ENCODE measurements at regions not wholly inside any gene's neighbourhood (a gene's known extent, or its start where the extent isn't known, plus 50 kb on each side); places are given as distances from the start of the nearest gene placed in this dataset.

GRCh38 chr2:121918231-121918630, 162.8 kb downstream of the TSN start:
- ChIA-PET CTCF (interaction anchor here (0.6 kb wide), 1 partner anchor 22 kb away, joined by 4 read pairs; no protein-coding TSS in a partner anchor), POLR2A (ENCODE audit: low non-redundant PET) (no interaction called here)
- no peak for TF ChIP-seq CTCF (conservative IDR thresholded peaks at IDR 0.05; ENCODE audit: low read depth)
- no peak overlapping the region for H3K27ac ChIP-seq
- DNase-seq (ENCODE audit: low spot score) = no peak

DNA sequence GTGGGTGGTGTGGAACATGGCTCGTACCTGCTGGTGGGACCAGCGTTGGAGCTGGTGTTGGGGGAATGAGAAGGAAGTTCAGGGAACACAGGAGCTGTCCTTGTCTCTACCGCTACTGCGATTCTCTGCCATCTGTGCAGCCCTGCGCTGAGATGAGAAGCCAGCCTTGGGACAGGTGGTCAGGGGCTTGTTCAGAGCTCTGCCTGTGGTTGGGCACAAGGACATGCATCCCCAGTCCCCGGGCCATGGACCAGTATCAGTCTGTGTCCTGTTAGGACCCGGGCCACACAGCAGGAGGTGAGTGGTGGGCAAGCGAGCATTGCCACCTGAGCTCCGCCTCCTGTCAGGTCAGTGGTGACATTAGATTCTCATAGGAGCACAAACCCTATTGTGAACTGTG, 164.4 kb downstream of the TSN start:
- ChIA-PET POLR2A (ENCODE audit: low non-redundant PET) (no interaction called here), CTCF (no interaction called here)
- TF ChIP-seq CTCF (conservative IDR thresholded peaks at IDR 0.05; ENCODE audit: low read depth) = no peak
- no peak overlapping the region for H3K27ac ChIP-seq
- no peak for DNase-seq (ENCODE audit: low spot score)

- ChIA-PET POLR2A (ENCODE audit: low non-redundant PET) (no interaction called here), CTCF (interaction anchor here (0.6 kb wide), 1 partner anchor 28 kb away, joined by 6 read pairs; no protein-coding TSS in a partner anchor)
- TF ChIP-seq CTCF (conservative IDR thresholded peaks at IDR 0.05; ENCODE audit: low read depth) = no peak
- H3K27ac ChIP-seq = no peak overlapping the region
- DNase-seq (ENCODE audit: low spot score) = no peak
These were observed 170.0 kb downstream of the TSN start for GRCh38 chr2:121925466-121925865.

- TF ChIP-seq CTCF (conservative IDR thresholded peaks at IDR 0.05; ENCODE audit: low read depth) = no peak
- no peak for DNase-seq (ENCODE audit: low spot score)
- POLR2A ChIA-PET (ENCODE audit: low non-redundant PET) = no interaction called here
- H3K27ac ChIP-seq = no peak overlapping the region
- CTCF ChIA-PET = no interaction called here
These were observed 187.8 kb downstream of the TSN start for GRCh38 chr2:121943285-121943684.

DNA sequence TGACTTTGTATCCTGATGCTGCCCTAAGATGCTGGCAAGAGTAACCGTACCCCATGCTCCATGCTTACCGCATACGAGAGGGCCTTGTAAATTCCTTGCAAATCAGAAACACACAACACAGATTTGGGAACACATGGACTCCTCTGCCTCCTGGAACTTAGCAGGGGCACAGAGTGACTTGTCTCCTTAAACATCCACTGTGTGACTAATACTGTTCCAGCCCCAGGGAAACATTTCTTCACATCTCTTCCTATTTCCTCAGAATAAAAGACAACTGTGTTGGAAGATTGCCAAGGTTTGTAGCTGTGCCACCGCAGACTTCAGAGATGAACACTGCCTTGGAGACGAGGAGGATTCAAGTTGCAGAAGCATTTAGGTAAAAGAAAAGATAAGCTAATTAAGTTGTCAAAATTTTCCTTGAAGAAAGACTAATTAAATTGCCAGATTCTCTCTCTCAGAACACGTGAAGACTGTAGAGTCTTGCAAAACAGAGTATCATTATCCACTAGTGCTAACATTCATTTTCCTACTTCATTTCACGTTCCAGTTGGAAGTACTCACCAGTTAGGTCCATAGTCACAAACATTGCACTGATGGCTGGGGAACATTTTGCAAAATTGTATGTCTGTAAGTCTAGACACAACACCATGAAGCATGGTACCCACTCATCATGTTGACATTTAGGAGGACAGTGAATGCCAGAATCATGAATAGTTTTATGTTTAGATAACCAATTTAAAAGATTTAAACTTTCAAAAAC, 188.8 kb downstream of the TSN start:
- peak; percentile 93 for DNase-seq (ENCODE audit: low spot score)
- TF ChIP-seq CTCF (conservative IDR thresholded peaks at IDR 0.05; ENCODE audit: low read depth) = no peak
- ChIA-PET CTCF (interaction anchor here (0.7 to 1.0 kb wide), 2 partner anchors 133 to 1254 kb away, joined by 3 to 7 read pairs; no protein-coding TSS in a partner anchor), POLR2A (ENCODE audit: low non-redundant PET) (no interaction called here)
- no peak overlapping the region for H3K27ac ChIP-seq

- no peak for TF ChIP-seq CTCF (conservative IDR thresholded peaks at IDR 0.05; ENCODE audit: low read depth)
- no peak for DNase-seq (ENCODE audit: low spot score)
- POLR2A ChIA-PET (ENCODE audit: low non-redundant PET) = no interaction called here
- CTCF ChIA-PET = no interaction called here
- no peak overlapping the region for H3K27ac ChIP-seq
These were observed 192.2 kb downstream of the TSN start for GRCh38 chr2:121947674-121948073.
